SK-N-SH treated with all-trans-retinoic acid at 6 μM for 48 hours (cell line): ENCODE measurements at regions not wholly inside any gene's neighbourhood (a gene's known extent, or its start where the extent isn't known, plus 50 kb on each side); places are given as distances from the start of the nearest gene placed in this dataset.

Experiments used
- PPARA ChIP-seq: fragments of 250-450 bp; sonication (Bioruptor Pico); IDR thresholded peaks from 2 replicates; pipeline ENCODE4 v1.5.0; 2020; ENCODE audit warnings: mild to moderate bottlenecking, borderline replicate concordance
- ZC3H10 ChIP-seq: fragments of 250-450 bp; sonication (Bioruptor Pico); IDR thresholded peaks from 2 replicates; pipeline ENCODE4 v1.5.1; 2021; ENCODE audit warnings: mild to moderate bottlenecking, moderate library complexity

- TF ChIP-seq ZC3H10 (CRISPR knock-in tag), result no peak
- TF ChIP-seq PPARA (CRISPR knock-in tag), result no peak
Measured at GRCh38 chr3:153731071-153731470, 390.1 kb upstream of the ARHGEF26 start.
